Calu3 (cell line): ENCODE measurements at regions not wholly inside any gene's neighbourhood (a gene's known extent, or its start where the extent isn't known, plus 50 kb on each side); places are given as distances from the start of the nearest gene placed in this dataset.

Experiments used
- BruUV-seq: library from RNA; stranded (reverse); fragments of 400-500 nt; replicated peaks from 2 replicates; lab custom pipeline; 2021; lab: Mats Ljungman, UMichigan
- CTCF ChIA-PET: fragments of 300-600 bp; sonication (Branson Sonifier 250); formaldehyde crosslinking; loops from one replicate; lab custom pipeline; 2022; ENCODE audit warnings: antibody characterized with exemption; lab: Charles Lee
- DNase-seq: peaks from one replicate; pipeline ENCODE4 v3.0.0; 2022
- H3K27ac Mint-ChIP-seq: one replicate; pipeline ENCODE4 v1.8.0; 2022; ENCODE audit warnings: mixed read lengths; ENCODE audit not compliant: unreplicated experiment
- H3K27me3 Mint-ChIP-seq: one replicate; pipeline ENCODE4 v1.8.0; 2022; ENCODE audit warnings: mixed read lengths; ENCODE audit not compliant: unreplicated experiment
- H3K36me3 Mint-ChIP-seq: one replicate; pipeline ENCODE4 v1.8.0; 2022; ENCODE audit warnings: mild to moderate bottlenecking, moderate library complexity, mixed read lengths; ENCODE audit not compliant: insufficient read depth, unreplicated experiment
- H3K4me1 Mint-ChIP-seq: one replicate; pipeline ENCODE4 v1.8.0; 2022; ENCODE audit warnings: mild to moderate bottlenecking, low read depth, mixed read lengths; ENCODE audit not compliant: unreplicated experiment
- H3K4me3 Mint-ChIP-seq: one replicate; pipeline ENCODE4 v1.8.0; 2022; ENCODE audit warnings: mild to moderate bottlenecking, low read depth, moderate library complexity, mixed read lengths; ENCODE audit not compliant: unreplicated experiment
- H3K9me3 Mint-ChIP-seq: one replicate; pipeline ENCODE4 v1.8.0; 2022; ENCODE audit warnings: low read depth, mixed read lengths; ENCODE audit not compliant: unreplicated experiment
- intact Hi-C: fragments of 100-400 bp; cut with micrococcal nuclease; formaldehyde crosslinking; loops from one replicate; pipeline ENCODE4 v1.10.0; 2022; ENCODE audit not compliant: unreplicated experiment
- TF ChIP-seq, protein P1 (sequence below): fragments of 200-600 bp; IDR thresholded peaks from one replicate; pipeline ENCODE4 v1.8.0; 2022; ENCODE audit warnings: antibody characterized with exemption; ENCODE audit not compliant: unreplicated experiment

DNA sequence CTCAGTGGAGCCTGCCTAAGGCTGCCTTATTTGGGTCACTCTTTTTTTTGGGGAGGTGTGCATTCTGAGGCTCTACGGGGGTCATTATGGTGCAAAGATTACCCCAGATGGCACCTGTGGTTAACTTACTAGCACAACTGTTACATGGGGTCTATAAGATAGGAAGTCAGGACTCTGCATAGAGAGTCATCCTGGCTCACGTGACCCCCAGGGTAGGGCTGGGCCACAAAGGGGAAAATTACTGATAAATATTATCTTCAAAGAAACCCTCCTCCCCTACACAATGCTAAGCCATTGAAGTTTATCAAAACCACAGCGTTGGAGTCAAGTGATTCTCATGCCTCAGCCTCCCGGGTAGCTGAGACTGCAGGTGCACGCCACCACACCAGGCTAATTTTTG, 397.1 kb downstream of the MN1 start:
- Mint-ChIP-seq H3K27ac (no peak overlapping the region), H3K27me3 (peaks cover 38% of the 10 kb centered on the region), H3K4me1 (no peaks in the 10 kb centered on the region), H3K9me3 (no peaks in the 10 kb centered on the region), H3K4me3 (no peak overlapping the region), H3K36me3 (no peaks in the 10 kb centered on the region)
- intact Hi-C loops = no loop called here
- CTCF ChIA-PET = interaction anchor here (0.7 to 0.9 kb wide), 3 partner anchors 23 to 401 kb away, joined by 3 to 5 read pairs (median 4); no protein-coding TSS in a partner anchor
- no peak for DNase-seq
- TF ChIP-seq, protein P1, sequence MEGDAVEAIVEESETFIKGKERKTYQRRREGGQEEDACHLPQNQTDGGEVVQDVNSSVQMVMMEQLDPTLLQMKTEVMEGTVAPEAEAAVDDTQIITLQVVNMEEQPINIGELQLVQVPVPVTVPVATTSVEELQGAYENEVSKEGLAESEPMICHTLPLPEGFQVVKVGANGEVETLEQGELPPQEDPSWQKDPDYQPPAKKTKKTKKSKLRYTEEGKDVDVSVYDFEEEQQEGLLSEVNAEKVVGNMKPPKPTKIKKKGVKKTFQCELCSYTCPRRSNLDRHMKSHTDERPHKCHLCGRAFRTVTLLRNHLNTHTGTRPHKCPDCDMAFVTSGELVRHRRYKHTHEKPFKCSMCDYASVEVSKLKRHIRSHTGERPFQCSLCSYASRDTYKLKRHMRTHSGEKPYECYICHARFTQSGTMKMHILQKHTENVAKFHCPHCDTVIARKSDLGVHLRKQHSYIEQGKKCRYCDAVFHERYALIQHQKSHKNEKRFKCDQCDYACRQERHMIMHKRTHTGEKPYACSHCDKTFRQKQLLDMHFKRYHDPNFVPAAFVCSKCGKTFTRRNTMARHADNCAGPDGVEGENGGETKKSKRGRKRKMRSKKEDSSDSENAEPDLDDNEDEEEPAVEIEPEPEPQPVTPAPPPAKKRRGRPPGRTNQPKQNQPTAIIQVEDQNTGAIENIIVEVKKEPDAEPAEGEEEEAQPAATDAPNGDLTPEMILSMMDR = no peak
- no TSS peak for BruUV-seq

DNA sequence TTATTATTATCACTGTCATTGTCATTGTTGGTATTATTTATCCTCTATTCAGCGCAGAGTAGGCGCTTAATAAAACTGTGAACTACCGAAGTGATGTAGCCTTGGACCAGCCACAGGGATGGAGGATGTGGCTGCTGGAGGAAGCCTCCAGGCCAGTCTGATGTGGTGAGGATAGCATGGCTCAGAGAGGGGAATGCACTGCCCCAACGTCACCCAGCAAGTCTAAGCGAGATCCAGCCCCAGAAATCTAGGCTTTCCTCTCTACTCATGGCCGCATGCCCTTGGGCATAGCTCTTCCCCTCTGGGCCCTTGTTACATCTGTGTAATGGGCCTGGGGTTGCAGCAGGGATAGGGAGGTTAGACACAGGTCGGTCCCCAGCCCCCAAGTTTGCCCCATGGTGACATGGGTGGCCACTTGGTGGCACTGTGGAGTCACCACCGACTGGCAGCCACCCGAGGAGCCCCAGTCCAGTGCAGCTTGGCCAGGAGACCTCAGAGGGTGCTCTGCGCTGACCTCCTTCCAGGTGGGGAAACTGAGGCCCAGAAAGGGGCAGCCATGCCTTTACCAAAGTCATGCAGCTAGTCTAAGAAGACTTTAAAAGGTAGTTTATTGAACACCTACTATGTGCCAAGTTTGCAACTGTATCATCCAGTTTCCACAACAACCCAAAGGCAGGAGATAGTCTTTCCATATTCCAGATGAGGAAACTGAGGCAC, 395.7 kb downstream of the MN1 start:
- Mint-ChIP-seq H3K36me3 (no peaks in the 10 kb centered on the region), H3K9me3 (no peaks in the 10 kb centered on the region), H3K27ac (no peak overlapping the region), H3K27me3 (peaks cover 24% of the 10 kb centered on the region), H3K4me1 (no peaks in the 10 kb centered on the region), H3K4me3 (no peak overlapping the region)
- BruUV-seq = no TSS peak
- intact Hi-C loops = loop anchor here (2.0 to 5.0 kb wide), 2 partner anchors 211 to 397 kb away; no protein-coding TSS in a partner anchor
- TF ChIP-seq, protein P1 = peak; percentile 91
- DNase-seq = peak; percentile 84
- CTCF ChIA-PET = interaction anchor here (0.6 to 1.0 kb wide), 3 partner anchors 69 to 421 kb away, joined by 3 to 4 read pairs (median 4); no protein-coding TSS in a partner anchor

DNA sequence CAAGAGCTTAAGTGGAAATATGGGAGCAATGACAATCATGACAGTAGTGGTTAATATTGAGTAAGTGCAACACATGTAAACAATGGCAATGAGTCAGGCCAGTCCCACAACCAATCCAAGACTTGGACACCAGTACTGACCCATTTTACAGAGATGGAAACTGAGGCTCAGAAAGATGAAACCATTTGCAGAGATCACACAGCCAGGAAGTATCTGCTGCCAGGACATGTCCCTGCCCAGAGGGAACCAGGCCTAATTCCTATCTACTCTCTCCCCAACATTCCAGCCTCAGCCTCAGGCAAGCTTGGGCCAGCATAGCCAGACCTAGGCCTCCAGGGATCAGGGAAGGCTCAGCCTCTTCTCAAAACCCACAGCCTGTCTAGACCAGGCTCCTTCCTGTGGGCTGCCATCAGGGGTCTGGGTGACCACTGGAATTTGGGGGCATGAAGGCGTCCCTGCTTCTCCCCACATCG, 395.1 kb downstream of the MN1 start:
- TF ChIP-seq, protein P1 = no peak
- DNase-seq = no peak
- CTCF ChIA-PET = interaction anchor here (0.6 to 1.0 kb wide), 3 partner anchors 69 to 421 kb away, joined by 3 to 4 read pairs (median 4); no protein-coding TSS in a partner anchor
- H3K4me3 Mint-ChIP-seq = no peak overlapping the region
- no peaks in the 10 kb centered on the region for H3K36me3 Mint-ChIP-seq
- intact Hi-C loops = loop anchor here (2.0 to 5.0 kb wide), 2 partner anchors 211 to 396 kb away; no protein-coding TSS in a partner anchor
- H3K27me3 Mint-ChIP-seq = peaks cover 18% of the 10 kb centered on the region
- no peaks in the 10 kb centered on the region for H3K4me1 Mint-ChIP-seq
- H3K9me3 Mint-ChIP-seq = no peaks in the 10 kb centered on the region
- H3K27ac Mint-ChIP-seq = no peak overlapping the region
- no TSS peak for BruUV-seq

DNA sequence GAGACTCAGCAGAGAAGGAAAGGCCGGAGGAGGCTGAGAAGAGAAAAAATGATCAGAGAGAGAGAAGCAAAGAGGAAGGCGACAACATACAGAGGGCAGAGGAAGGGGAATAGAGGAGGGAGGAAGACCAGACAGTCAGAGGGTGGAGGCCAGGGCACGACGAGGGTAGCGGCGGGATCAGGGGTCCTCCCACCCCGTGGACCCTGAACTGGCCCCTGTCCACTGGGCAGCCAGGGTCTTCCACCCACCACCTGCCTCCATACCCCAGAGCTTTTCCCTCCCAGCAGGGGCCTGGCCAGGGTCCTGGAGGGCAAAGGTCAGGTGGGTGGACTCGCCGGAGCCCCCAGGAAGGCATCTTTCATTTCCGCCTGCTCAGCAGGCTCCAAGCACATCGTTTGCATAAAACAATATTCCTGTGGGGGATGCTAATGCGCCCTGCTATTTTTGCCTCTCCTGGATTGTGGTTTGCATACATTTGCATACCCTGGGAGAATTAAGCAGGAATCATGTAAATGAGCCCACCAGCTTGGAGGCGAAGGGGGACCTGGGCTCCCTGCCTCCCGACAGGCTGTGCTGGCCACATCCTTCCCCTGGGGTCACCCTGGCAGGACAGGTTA, 394.1 kb downstream of the MN1 start:
- BruUV-seq = no TSS peak
- H3K9me3 Mint-ChIP-seq = no peaks in the 10 kb centered on the region
- no peak for DNase-seq
- CTCF ChIA-PET = interaction anchor here (1.2 kb wide), 1 partner anchor 11 kb away, joined by 3 read pairs; no protein-coding TSS in a partner anchor
- no peak overlapping the region for H3K4me3 Mint-ChIP-seq
- peaks cover 22% of the 10 kb centered on the region for H3K27me3 Mint-ChIP-seq
- no peak overlapping the region for H3K27ac Mint-ChIP-seq
- TF ChIP-seq, protein P1 = no peak
- no peaks in the 10 kb centered on the region for H3K36me3 Mint-ChIP-seq
- no peaks in the 10 kb centered on the region for H3K4me1 Mint-ChIP-seq
- intact Hi-C loops = loop anchor here (2.0 to 5.0 kb wide), 2 partner anchors 210 to 395 kb away; no protein-coding TSS in a partner anchor
